ENCODE measurements at regions not wholly inside any gene's neighbourhood (a gene's known extent, or its start where the extent isn't known, plus 50 kb on each side); places are given as distances from the start of the nearest gene placed in this dataset.

DNA sequence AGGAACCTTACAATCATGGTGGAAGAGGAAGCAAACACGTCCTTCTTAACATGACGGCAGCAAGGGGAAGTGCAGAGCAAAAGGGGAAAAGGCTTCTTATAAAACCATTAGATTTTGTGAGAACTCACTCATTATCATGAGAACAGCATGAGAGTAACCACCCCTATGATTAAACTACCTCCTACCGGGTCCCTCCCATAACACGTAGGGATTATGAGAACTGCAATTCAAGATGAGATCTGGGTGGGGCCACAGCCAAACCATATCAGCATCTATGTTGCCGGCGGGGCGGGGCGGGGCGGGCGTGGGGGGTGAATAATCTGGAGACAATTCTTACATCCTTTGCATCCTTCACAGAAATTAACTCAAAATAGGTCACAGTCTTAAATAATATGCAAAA, 58.8 kb upstream of the GFPT2 start:
- no peak for DNase-seq (ENCODE audit: insufficient read length, low spot score)
- no peak for FAIRE-seq

DNA sequence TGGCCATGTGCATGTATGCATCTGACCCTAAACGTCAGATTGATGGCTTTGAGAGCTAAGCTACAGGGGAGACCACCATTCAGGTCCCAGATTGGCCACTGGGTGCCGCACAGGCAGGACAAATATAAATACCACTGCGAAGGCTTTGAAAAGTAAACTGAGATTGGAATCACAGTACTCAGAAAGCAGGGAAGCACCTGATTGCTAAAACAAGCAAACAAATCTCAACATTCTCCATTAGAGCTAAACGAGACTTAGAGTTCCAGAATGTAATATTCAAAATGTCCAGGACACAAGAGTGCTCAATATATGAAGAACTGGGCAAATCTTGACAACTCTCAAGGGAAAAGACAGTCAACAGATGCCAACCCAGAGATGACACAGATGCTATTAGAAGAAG, 61.0 kb upstream of the GFPT2 start:
- FAIRE-seq = no peak
- no peak for DNase-seq (ENCODE audit: insufficient read length, low spot score)

DNA sequence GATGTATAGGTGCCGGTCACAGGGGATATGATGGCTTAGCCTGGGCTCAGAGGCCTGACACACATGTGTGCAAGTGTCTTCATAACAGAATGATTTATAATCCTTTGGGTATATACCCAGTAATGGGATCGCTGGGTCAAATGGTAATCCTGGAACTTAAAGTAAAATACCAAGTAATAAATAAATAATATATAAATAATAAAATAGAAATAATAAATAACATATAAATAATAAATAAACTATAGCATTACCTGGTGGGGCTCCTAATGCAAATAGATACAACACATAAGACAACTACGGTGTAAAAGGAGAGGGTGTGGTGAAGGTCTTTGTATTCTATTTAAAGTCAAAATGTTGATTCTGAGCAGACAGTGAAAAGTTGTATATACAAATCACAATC, 68.5 kb upstream of the GFPT2 start:
- no peak for FAIRE-seq
- no peak for DNase-seq (ENCODE audit: insufficient read length, low spot score)

DNA sequence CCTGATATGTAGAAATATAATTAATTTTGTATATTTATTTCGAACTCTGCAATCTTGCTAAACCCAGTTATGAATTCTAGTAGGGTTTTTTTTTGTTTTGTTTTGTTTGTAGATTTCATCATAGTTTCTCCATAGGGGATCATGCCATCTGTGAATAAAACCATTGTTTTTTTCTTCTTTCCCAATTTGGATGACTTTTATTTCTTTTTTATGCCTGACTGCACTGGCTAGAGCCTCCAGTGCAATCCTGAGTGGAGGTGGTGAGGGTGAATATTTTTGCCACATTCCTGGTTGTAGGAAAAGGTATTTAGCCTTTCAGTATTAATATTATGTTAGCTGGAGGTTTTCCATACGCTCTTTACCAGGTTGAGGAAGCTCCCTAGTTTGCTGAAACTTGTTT, 70.0 kb upstream of the GFPT2 start:
- DNase-seq (ENCODE audit: insufficient read length, low spot score) (no peak), FAIRE-seq (no peak)

- FAIRE-seq = no peak
- no peak for DNase-seq (ENCODE audit: insufficient read length, low spot score)
These were observed 70.5 kb upstream of the GFPT2 start for GRCh38 chr5:180423598-180423997.

GRCh38 chr5:180424094-180424493, 70.1 kb upstream of the CNOT6 start:
- no peak for DNase-seq (ENCODE audit: insufficient read length, low spot score)
- no peak for FAIRE-seq

- no peak for DNase-seq (ENCODE audit: insufficient read length, low spot score)
These were observed 65.6 kb upstream of the CNOT6 start for GRCh38 chr5:180428598-180428997.

DNA sequence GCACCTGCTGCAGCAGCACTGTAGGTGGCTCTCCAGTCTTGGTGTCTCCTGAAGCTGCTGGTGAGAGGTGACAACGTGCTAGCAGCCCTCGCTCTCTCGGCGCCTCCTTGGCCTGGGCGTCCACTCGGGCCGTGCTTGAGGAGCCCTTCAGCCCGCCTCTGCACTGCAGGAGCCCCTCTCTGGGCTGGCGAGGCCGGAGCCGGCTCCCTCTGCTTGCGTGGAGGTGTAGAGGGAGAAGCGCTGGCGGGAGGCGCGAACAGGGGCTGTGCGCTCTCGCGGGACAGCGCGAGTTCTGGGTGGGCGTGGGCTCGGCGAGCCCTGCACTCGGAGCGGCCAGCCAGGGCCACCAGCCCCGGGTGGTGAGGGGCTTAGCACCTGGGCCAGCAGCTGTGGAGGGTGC, 62.2 kb upstream of the CNOT6 start:
- FAIRE-seq = no peak
- DNase-seq (ENCODE audit: insufficient read length, low spot score) = no peak

More at GRCh38 chr5:180428598-180428997, 65.6 kb upstream of the CNOT6 start:
- FAIRE-seq = no peak

- FAIRE-seq (no peak), DNase-seq (ENCODE audit: insufficient read length, low spot score) (no peak)
These were observed 61.2 kb upstream of the CNOT6 start for GRCh38 chr5:180433032-180433422.

GRCh38 chr5:180435594-180435993, 58.6 kb upstream of the CNOT6 start:
- DNase-seq (ENCODE audit: insufficient read length, low spot score) = no peak
- FAIRE-seq = no peak

- DNase-seq (ENCODE audit: insufficient read length, low spot score) (no peak), FAIRE-seq (no peak)
These were observed 57.9 kb upstream of the CNOT6 start for GRCh38 chr5:180436275-180436674.

DNA sequence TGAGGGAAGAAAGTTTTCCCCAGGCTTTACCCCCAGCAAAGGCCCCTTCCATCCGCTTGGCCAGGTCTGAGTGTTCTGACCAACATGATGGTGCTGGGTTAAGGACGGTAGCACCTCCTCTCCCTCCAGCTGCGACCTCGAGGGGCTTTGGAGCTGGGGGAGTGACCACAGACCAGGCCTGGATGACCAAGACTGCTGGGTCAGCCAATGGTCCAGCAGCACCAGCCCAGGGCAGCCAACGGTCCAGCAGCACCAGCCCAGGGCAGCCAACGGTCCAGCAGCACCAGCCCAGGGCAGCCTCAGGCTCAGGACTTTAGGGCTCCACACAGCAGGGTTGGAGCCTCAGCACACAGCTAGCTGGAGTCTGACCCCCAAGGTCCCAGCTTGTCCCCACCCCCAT, 57.2 kb upstream of the CNOT6 start:
- DNase-seq (ENCODE audit: insufficient read length, low spot score) (no peak), FAIRE-seq (no peak)

DNA sequence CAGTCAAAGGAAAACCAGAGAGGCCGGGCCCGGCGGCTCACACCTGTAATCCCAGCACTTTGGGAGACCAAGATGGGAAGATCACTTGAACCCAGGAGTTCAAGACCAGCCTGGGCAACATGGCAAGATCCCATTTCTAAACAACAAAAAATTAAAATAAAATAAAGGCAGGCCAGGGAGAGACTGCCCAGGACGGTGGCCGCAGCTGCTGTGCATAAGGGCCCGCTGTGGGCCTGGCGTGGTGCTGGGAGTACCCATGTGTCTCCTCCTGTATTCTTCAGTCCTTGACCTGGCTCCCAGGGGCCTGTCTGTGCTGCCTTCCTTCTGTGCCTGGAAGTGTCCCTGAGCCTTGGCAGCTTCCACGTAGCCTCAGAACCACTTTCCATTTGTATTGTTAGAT, 56.8 kb upstream of the CNOT6 start:
- DNase-seq (ENCODE audit: insufficient read length, low spot score) (no peak), FAIRE-seq (no peak)

- DNase-seq (ENCODE audit: insufficient read length, low spot score) (no peak), FAIRE-seq (peak; percentile 9)
These were observed 55.1 kb upstream of the CNOT6 start for GRCh38 chr5:180438785-180439780.

- FAIRE-seq = no peak
- no peak for DNase-seq (ENCODE audit: insufficient read length, low spot score)
These were observed 54.0 kb upstream of the CNOT6 start for GRCh38 chr5:180439911-180440769.

DNA sequence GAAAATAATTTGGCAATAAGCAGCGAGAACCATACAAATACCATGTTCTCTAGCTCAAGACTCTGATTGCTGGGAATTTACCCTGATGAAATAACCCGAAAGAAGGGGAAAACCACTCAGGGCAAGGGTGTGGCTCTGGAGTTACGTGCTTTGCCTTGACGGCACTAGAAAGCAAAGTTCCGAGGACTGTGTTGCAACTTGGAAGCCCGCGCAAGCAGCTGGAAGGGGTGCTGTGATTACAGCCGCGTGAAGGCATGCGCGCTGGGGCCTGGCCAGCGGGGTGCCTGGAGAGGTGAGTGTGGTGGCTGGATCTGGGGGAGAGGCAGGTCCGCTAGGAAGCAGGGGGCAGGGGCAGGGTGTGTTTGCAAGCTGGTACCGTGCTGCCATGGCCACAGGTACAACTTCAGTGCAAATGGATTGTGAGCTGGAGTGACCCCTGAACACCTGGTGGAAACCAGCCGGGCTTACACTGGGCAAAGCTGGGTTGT, 52.6 kb upstream of the CNOT6 start:
- FAIRE-seq (no peak), DNase-seq (ENCODE audit: insufficient read length, low spot score) (no peak)

Measured in HTR-8/SVneo (cell line).